HepG2 (cell line): ENCODE measurements at regions not wholly inside any gene's neighbourhood (a gene's known extent, or its start where the extent isn't known, plus 50 kb on each side); places are given as distances from the start of the nearest gene placed in this dataset.

Source experiments
- ARNTL ChIP-seq: sonication (generic); formaldehyde crosslinking; IDR thresholded peaks from 2 replicates; pipeline ENCODE4 v1.4.0; 2020; ENCODE audit warnings: mild to moderate bottlenecking, missing genetic modification reagents
- FUBP1 ChIP-seq: sonication (generic); formaldehyde crosslinking; IDR thresholded peaks from 2 replicates; pipeline ENCODE4 v1.5.1; 2020; ENCODE audit warnings: missing genetic modification reagents, mild to moderate bottlenecking, borderline replicate concordance
- HMG20B ChIP-seq: conservative IDR thresholded peaks from 2 replicates; pipeline ENCODE4 v1.6.1; 2016; ENCODE audit warnings: missing genetic modification reagents, missing compliant biosample characterization
- POLR2A ChIP-seq, 2 experiments: IDR thresholded peaks; 2 replicates each; pipeline ENCODE4 v1.6.1; 2011; ENCODE audit warnings: low read depth in 2 of 2, low read length in 2 of 2, mild to moderate bottlenecking in 1 of 2, moderate library complexity in 1 of 2; ENCODE audit not compliant: insufficient read depth in 1 of 2
- ZNF230 ChIP-seq: sonication (generic); formaldehyde crosslinking; IDR thresholded peaks from 2 replicates; pipeline ENCODE4 v1.4.0; 2020; ENCODE audit warnings: mild to moderate bottlenecking, missing genetic modification reagents
- ZNF629 ChIP-seq: sonication (generic); formaldehyde crosslinking; conservative IDR thresholded peaks from 2 replicates; pipeline ENCODE4 v1.5.0; 2020; ENCODE audit warnings: missing genetic modification reagents
- TF ChIP-seq, protein P1 (sequence below): sonication (generic); formaldehyde crosslinking; IDR thresholded peaks from 2 replicates; pipeline ENCODE4 v1.4.0; 2020; ENCODE audit warnings: missing genetic modification reagents, mild to moderate bottlenecking, borderline replicate concordance
- TF ChIP-seq, protein P2 (sequence below): IDR thresholded peaks from 2 replicates; pipeline ENCODE4 v1.4.0; 2020; ENCODE audit warnings: mild to moderate bottlenecking, missing genetic modification reagents

DNA sequence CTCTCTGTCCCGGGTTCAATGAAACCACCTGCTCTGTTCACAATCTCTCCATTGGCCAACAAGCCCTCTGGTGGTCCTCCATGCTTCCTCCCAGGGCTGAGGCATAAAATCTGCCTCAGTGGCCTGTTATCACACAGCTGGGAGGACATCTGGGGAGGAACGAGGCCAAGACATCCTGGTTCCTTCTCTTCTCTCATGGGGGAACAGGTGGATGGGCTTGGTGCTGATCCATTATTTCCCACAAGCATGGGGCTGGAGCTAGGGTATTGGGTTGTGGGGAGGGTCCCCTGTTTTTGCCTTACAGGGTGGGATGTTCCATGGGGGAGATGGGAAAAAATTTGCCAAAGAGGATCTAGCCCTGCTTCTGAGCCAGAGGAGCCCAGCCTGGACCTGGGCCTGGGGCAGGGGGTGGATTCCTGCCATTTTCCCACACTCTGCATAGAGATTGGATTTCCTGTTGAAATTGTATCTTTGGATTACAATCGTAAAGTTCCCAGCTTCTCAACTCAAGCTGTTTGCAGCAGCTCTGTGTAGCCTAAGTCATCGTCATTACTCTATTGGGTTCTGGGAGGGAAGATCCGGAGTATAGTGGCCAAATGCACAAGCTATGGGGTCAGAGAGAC, 124.7 kb downstream of the NAV1 start (continued):
- no peak for TF ChIP-seq ARNTL (CRISPR knock-in tag)
- TF ChIP-seq, protein P1, sequence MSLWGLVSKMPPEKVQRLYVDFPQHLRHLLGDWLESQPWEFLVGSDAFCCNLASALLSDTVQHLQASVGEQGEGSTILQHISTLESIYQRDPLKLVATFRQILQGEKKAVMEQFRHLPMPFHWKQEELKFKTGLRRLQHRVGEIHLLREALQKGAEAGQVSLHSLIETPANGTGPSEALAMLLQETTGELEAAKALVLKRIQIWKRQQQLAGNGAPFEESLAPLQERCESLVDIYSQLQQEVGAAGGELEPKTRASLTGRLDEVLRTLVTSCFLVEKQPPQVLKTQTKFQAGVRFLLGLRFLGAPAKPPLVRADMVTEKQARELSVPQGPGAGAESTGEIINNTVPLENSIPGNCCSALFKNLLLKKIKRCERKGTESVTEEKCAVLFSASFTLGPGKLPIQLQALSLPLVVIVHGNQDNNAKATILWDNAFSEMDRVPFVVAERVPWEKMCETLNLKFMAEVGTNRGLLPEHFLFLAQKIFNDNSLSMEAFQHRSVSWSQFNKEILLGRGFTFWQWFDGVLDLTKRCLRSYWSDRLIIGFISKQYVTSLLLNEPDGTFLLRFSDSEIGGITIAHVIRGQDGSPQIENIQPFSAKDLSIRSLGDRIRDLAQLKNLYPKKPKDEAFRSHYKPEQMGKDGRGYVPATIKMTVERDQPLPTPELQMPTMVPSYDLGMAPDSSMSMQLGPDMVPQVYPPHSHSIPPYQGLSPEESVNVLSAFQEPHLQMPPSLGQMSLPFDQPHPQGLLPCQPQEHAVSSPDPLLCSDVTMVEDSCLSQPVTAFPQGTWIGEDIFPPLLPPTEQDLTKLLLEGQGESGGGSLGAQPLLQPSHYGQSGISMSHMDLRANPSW (CRISPR knock-in tag), result no peak
- no peak for TF ChIP-seq FUBP1 (CRISPR knock-in tag)
- no peak for TF ChIP-seq ZNF629
- no peak for TF ChIP-seq ZNF230 (CRISPR knock-in tag)
- TF ChIP-seq, protein P2, sequence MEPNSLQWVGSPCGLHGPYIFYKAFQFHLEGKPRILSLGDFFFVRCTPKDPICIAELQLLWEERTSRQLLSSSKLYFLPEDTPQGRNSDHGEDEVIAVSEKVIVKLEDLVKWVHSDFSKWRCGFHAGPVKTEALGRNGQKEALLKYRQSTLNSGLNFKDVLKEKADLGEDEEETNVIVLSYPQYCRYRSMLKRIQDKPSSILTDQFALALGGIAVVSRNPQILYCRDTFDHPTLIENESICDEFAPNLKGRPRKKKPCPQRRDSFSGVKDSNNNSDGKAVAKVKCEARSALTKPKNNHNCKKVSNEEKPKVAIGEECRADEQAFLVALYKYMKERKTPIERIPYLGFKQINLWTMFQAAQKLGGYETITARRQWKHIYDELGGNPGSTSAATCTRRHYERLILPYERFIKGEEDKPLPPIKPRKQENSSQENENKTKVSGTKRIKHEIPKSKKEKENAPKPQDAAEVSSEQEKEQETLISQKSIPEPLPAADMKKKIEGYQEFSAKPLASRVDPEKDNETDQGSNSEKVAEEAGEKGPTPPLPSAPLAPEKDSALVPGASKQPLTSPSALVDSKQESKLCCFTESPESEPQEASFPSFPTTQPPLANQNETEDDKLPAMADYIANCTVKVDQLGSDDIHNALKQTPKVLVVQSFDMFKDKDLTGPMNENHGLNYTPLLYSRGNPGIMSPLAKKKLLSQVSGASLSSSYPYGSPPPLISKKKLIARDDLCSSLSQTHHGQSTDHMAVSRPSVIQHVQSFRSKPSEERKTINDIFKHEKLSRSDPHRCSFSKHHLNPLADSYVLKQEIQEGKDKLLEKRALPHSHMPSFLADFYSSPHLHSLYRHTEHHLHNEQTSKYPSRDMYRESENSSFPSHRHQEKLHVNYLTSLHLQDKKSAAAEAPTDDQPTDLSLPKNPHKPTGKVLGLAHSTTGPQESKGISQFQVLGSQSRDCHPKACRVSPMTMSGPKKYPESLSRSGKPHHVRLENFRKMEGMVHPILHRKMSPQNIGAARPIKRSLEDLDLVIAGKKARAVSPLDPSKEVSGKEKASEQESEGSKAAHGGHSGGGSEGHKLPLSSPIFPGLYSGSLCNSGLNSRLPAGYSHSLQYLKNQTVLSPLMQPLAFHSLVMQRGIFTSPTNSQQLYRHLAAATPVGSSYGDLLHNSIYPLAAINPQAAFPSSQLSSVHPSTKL, result no peak
- TF ChIP-seq HMG20B (CRISPR knock-in tag), result no peak
- no peak for TF ChIP-seq POLR2A (IDR thresholded peaks at IDR 0.05; ENCODE audit: insufficient read depth in 1 of 2, low read depth in 2 of 2, low read length in 2 of 2)
